ENCODE measurements at regions not wholly inside any gene's neighbourhood (a gene's known extent, or its start where the extent isn't known, plus 50 kb on each side); places are given as distances from the start of the nearest gene placed in this dataset.

DNA sequence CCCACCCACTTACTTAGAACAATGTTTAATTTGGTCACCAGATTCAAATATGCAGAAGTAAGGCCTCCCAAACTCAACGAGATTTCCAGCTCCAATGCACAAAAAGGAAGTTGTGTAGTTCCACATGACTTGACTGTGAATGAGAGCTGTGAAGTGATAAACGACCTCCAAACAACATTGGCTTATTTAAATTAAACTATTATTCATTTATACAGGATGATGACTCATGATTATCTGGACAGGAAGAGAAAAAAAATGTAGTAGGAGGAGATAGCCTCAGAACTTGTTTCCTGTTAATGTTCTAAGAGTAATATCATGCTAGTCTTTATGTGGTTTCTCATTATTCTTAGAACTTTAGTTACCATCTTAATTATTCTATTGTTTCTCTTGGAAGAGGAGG is 237.3 kb downstream of the C1D start:
- TF ChIP-seq EP300 (IDR thresholded peaks at IDR 0.05) (no peak), POLR2A (IDR thresholded peaks at IDR 0.05; ENCODE audit: low read depth) (no peak)
- TF ChIP-seq, protein P1, sequence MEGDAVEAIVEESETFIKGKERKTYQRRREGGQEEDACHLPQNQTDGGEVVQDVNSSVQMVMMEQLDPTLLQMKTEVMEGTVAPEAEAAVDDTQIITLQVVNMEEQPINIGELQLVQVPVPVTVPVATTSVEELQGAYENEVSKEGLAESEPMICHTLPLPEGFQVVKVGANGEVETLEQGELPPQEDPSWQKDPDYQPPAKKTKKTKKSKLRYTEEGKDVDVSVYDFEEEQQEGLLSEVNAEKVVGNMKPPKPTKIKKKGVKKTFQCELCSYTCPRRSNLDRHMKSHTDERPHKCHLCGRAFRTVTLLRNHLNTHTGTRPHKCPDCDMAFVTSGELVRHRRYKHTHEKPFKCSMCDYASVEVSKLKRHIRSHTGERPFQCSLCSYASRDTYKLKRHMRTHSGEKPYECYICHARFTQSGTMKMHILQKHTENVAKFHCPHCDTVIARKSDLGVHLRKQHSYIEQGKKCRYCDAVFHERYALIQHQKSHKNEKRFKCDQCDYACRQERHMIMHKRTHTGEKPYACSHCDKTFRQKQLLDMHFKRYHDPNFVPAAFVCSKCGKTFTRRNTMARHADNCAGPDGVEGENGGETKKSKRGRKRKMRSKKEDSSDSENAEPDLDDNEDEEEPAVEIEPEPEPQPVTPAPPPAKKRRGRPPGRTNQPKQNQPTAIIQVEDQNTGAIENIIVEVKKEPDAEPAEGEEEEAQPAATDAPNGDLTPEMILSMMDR (IDR thresholded peaks at IDR 0.05): no peak
